Gastrocnemius medialis (tissue), 4 donors: ENCODE measurements at regions not wholly inside any gene's neighbourhood (a gene's known extent, or its start where the extent isn't known, plus 50 kb on each side); places are given as distances from the start of the nearest gene placed in this dataset.

Source experiments
- ATAC-seq, 2 donors: fragments of 150-250 bp; one replicate each; pipeline ENCODE4 v1.9.1; 2016
- DNase-seq, 2 donors: peaks; one replicate each; pipeline ENCODE4 v3.0.0-alpha.2; 2019
- H3K27ac ChIP-seq, 4 donors: fragments of 200-600 bp; sonication (generic); 1 replicate in 1 of 4; 2 replicates in 3 of 4; pipeline ENCODE4 v1.5.1; 2016 to 2018; ENCODE audit warnings: mild to moderate bottlenecking in 2 of 4, moderate library complexity in 1 of 4
- H3K27me3 ChIP-seq, 3 donors: fragments of 200-600 bp; sonication (generic) in 2 of 3; 1 replicate in 1 of 3; 2 replicates in 2 of 3; pipeline versions ENCODE4 v1.5.1 to v1.6.0; 2016 to 2019; ENCODE audit warnings: mild to moderate bottlenecking in 1 of 3, moderate library complexity in 1 of 3
- H3K36me3 ChIP-seq, 2 donors: fragments of 200-600 bp; sonication (generic) in 1 of 2; one replicate each; pipeline ENCODE4 v1.5.1; 2017 to 2018
- H3K4me1 ChIP-seq, 2 donors: fragments of 200-600 bp; sonication (generic) in 1 of 2; one replicate each; pipeline ENCODE4 v1.5.1; 2016 to 2017; ENCODE audit warnings: mild to moderate bottlenecking in 2 of 2
- H3K4me3 ChIP-seq, 4 donors: fragments of 200-600 bp; sonication (generic) in 3 of 4; 1 replicate in 1 of 4; 2 replicates in 3 of 4; pipeline ENCODE4 v1.5.1; 2016 to 2019; ENCODE audit warnings: mild to moderate bottlenecking in 2 of 4
- H3K9me3 ChIP-seq, 3 donors: fragments of 200-600 bp; sonication (generic) in 2 of 3; 1 replicate in 1 of 3; 2 replicates in 2 of 3; pipeline ENCODE4 v1.5.1; 2016 to 2019
- POLR2A ChIP-seq, 2 donors: fragments of 450-650 bp; IDR thresholded peaks; one replicate each; pipeline ENCODE4 v1.6.1; 2017; ENCODE audit warnings: antibody characterized with exemption in 2 of 2, mild to moderate bottlenecking in 2 of 2, moderate library complexity in 2 of 2
- in situ Hi-C, 4 donors: fragments of 200-750 bp; cut with MboI; loops; one replicate each; pipeline versions ENCODE4 v1.15.0 to v1.8.0; 2017; ENCODE audit warnings: low sequenced_read_pairs in 4 of 4
- intact Hi-C: fragments of 100-400 bp; cut with DNase I; formaldehyde crosslinking; loops from one replicate; pipeline ENCODE4 v1.15.1; 2023; ENCODE audit warnings: low total_unique reads
- TF ChIP-seq, protein P1 (sequence below), 5 experiments: fragments of 450-650 bp in 3 of 5; fragments of 200-600 bp in 2 of 5; sonication (generic) in 2 of 5; IDR thresholded peaks in 4 of 5; conservative IDR thresholded peaks in 1 of 5; 1 replicate in 4 of 5; 2 replicates in 1 of 5; pipeline ENCODE4 v1.5.1; 2016 to 2019; ENCODE audit warnings: antibody characterized with exemption in 5 of 5, mild to moderate bottlenecking in 3 of 5, moderate library complexity in 3 of 5

DNA sequence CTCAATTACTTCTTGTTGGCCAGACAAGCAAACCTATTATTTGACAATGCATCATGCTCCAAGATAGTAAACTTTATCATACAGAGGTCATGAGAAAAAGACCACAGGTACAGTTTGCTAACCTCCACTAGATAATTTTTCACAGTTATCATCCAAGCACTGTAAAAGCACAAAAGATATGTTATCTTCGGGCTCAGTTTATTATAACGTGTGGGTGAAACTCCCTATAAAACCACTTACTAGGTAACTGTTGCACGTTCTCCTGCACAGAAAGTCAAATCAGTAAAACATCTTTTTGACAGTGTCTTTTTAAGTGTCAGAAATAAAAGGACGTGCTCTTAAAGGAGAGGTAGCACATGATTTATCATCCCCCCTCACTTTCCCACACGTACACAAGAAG is 94.7 kb upstream of the BCL11A start:
- H3K4me1 ChIP-seq: peaks cover 7 to 14% of the 10 kb centered on the region in 2 donors
- TF ChIP-seq POLR2A (IDR thresholded peaks at IDR 0.05): no peak
- TF ChIP-seq, protein P1, sequence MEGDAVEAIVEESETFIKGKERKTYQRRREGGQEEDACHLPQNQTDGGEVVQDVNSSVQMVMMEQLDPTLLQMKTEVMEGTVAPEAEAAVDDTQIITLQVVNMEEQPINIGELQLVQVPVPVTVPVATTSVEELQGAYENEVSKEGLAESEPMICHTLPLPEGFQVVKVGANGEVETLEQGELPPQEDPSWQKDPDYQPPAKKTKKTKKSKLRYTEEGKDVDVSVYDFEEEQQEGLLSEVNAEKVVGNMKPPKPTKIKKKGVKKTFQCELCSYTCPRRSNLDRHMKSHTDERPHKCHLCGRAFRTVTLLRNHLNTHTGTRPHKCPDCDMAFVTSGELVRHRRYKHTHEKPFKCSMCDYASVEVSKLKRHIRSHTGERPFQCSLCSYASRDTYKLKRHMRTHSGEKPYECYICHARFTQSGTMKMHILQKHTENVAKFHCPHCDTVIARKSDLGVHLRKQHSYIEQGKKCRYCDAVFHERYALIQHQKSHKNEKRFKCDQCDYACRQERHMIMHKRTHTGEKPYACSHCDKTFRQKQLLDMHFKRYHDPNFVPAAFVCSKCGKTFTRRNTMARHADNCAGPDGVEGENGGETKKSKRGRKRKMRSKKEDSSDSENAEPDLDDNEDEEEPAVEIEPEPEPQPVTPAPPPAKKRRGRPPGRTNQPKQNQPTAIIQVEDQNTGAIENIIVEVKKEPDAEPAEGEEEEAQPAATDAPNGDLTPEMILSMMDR (IDR thresholded peaks at IDR 0.05 in 4 of 5, conservative IDR thresholded peaks at IDR 0.05 in 1 of 5): no peak
- H3K9me3 ChIP-seq: no peaks in the 10 kb centered on the region
- no peak for ATAC-seq
- no peaks in the 10 kb centered on the region for H3K27me3 ChIP-seq
- H3K36me3 ChIP-seq: no peaks in the 10 kb centered on the region
- no peak for DNase-seq
- intact Hi-C loops (no loop called here), in situ Hi-C loops (no loop called here)
- no peak overlapping the region for H3K4me3 ChIP-seq
- no peak overlapping the region for H3K27ac ChIP-seq

DNA sequence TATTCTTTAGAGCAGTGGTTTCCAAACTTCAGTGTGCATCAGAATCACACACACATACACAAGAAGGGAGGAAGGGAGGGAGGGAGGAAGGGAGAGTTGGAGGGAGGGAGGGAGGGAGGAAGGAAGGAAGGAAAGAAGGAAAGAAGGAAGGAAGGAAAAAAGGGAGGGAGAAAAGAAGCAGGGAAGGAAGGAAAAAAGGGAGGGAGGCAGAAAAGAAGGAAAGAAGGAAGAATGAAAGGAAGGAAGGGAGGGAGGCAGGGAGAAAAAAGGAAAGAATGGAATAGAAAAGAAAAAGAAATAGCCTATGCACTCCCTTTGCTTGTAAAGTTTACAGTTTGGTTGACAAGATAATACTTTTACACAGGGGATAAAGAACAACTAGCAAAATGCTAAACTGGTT is 96.3 kb upstream of the BCL11A start:
- Histone ChIP-seq H3K27ac (no peak overlapping the region), H3K9me3 (no peaks in the 10 kb centered on the region), H3K4me3 (no peak overlapping the region), H3K27me3 (no peaks in the 10 kb centered on the region), H3K36me3 (no peaks in the 10 kb centered on the region), H3K4me1 (peaks cover 7 to 9% of the 10 kb centered on the region in 2 donors)
- in situ Hi-C loops (no loop called here), intact Hi-C loops (no loop called here)
- ATAC-seq: no peak
- DNase-seq: no peak
- TF ChIP-seq, protein P1 (IDR thresholded peaks at IDR 0.05 in 4 of 5, conservative IDR thresholded peaks at IDR 0.05 in 1 of 5): no peak
- no peak for TF ChIP-seq POLR2A (IDR thresholded peaks at IDR 0.05)

DNA sequence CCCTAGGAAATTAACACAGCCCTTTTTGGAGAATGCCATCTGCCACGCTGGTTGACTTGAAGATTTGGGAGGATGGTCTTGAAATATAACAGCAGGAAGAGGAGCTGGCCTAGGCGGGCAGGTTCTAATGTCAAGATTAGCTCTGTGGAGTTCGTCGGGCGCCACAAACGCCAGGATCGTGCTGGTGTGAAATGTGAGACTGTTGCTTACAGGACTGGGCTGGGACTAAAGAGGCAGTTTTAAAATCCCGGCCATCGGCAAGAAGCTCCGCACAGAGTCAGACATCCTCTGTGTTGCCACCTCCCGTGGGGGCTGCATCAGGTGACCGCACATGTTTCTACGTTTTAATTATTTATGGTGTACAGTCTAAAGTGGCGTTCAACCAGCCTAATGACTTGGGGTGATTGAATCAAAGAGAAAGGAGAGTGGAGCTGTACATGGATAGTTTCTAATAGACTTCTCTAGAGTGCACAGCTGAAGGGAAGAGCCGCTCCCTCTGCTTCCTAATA is 99.4 kb upstream of the BCL11A start:
- H3K9me3 ChIP-seq: no peaks in the 10 kb centered on the region
- TF ChIP-seq, protein P1 (IDR thresholded peaks at IDR 0.05 in 4 of 5, conservative IDR thresholded peaks at IDR 0.05 in 1 of 5): no peak
- no peak for TF ChIP-seq POLR2A (IDR thresholded peaks at IDR 0.05)
- peak overlapping the region in 3 of 4 donors; percentile 2 to 24 (median 14) for H3K4me3 ChIP-seq
- H3K4me1 ChIP-seq: peaks cover 0 to 7% of the 10 kb centered on the region in 2 donors
- in situ Hi-C loops: no loop called here
- H3K36me3 ChIP-seq: no peaks in the 10 kb centered on the region
- DNase-seq (no peak), ATAC-seq (peak in 1 of 2 donors; percentile 52)
- no peaks in the 10 kb centered on the region for H3K27me3 ChIP-seq
- intact Hi-C loops: no loop called here
- H3K27ac ChIP-seq: no peak overlapping the region

GRCh38 chr2:60657673-60658072 is 98.4 kb upstream of the PAPOLG start:
- intact Hi-C loops: no loop called here
- no peak for ATAC-seq
- no peak for TF ChIP-seq POLR2A (IDR thresholded peaks at IDR 0.05)
- TF ChIP-seq, protein P1 (IDR thresholded peaks at IDR 0.05 in 4 of 5, conservative IDR thresholded peaks at IDR 0.05 in 1 of 5): no peak

GRCh38 chr2:60659026-60659425 is 97.0 kb upstream of the PAPOLG start:
- H3K27me3 ChIP-seq: no peaks in the 10 kb centered on the region
- intact Hi-C loops: no loop called here
- no peak overlapping the region for H3K27ac ChIP-seq
- in situ Hi-C loops: no loop called here
- DNase-seq (no peak), ATAC-seq (no peak)
- TF ChIP-seq, protein P1 (IDR thresholded peaks at IDR 0.05 in 4 of 5, conservative IDR thresholded peaks at IDR 0.05 in 1 of 5): no peak
- TF ChIP-seq POLR2A (IDR thresholded peaks at IDR 0.05): no peak
- H3K4me3 ChIP-seq: no peak overlapping the region
- no peaks in the 10 kb centered on the region for H3K4me1 ChIP-seq
- no peaks in the 10 kb centered on the region for H3K36me3 ChIP-seq
- no peaks in the 10 kb centered on the region for H3K9me3 ChIP-seq

More at GRCh38 chr2:60657673-60658072, 98.4 kb upstream of the PAPOLG start:
- in situ Hi-C loops: no loop called here
- Histone ChIP-seq H3K9me3 (no peaks in the 10 kb centered on the region), H3K27me3 (no peaks in the 10 kb centered on the region), H3K4me1 (peaks cover 0 to 5% of the 10 kb centered on the region in 2 donors), H3K36me3 (no peaks in the 10 kb centered on the region), H3K27ac (no peak overlapping the region), H3K4me3 (no peak overlapping the region)
- DNase-seq: no peak
